ENCODE measurements at regions not wholly inside any gene's neighbourhood (a gene's known extent, or its start where the extent isn't known, plus 50 kb on each side); places are given as distances from the start of the nearest gene placed in this dataset.
A peak's percentile ranks its signal among the peaks of the same experiment; 100 is the strongest.
"Not testable (repeated sequence)": the region's sequence is repeated elsewhere in the genome, so short reads cannot be mapped to it uniquely, and the experiment has no call there.

GRCh38 chr4:87901422-87901992 is 68.7 kb downstream of the MEPE start:
- peak; percentile 79 for DNase-seq

- DNase-seq, result no peak
Measured at GRCh38 chr4:87904639-87905160, 70.8 kb upstream of the SPP1 start.

DNA sequence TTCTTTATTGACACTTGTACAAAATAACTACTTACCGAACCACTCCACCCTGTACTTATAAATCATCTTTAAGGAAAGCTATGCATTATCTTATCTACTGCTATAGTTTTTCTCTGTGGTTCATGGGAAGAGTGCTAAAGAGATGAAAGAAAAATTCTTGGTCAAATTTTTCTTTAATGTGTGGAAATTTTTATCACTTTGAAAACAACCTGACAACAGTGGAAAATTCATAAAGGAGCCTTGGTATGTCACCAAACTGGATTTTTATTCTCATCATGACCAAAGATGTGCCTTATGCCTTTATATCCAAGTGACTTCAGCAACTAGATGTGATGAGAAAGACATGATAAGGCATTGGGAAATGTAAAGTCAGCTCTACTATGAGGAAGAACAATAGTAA is 67.2 kb upstream of the SPP1 start:
- no peak for DNase-seq

DNA sequence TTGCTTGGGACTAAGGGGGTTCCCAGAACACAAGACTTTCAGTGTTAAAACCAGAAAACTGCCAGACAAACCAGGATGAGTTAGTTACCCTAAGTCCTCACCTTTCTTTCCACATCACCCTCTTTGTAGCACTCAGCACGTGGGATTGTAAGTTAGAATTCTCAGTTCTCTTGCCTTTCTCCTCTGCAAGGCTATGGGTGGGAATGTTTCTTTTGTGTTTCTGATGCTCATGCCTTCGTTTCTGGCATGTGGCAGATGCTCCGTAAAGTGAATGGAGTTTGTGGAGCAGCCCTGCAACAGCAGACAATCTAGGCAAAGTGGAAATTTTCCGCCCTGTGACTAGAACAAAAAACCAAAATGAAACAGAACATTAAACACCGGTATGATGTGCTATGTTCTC is 64.7 kb upstream of the SPP1 start:
- no peak for DNase-seq

DNA sequence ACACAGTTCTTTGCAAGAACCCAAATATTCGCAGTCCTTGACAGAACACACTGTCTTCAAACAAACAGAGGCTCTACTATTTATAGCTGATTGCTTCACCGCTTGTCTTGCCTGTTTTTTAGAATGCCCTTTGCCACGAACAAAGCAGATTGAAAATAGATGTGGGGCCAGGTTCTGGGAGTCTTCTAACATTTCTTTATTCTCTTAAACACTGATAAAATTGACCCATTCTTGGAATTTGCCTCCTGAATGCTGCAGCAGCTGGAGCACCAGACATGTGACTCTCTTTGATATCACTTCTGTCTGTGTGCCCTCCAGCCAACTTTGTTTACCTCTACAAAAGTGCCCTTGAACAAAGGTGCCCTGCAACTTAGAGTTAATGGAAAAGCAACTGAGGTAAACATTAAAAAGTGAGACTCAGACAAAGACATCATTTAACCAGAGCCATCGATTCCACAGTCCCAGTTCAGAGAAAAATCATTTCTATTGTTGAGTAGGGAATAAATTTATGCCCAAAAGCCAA is 64.2 kb upstream of the SPP1 start:
- DNase-seq, result no peak

- no peak for DNase-seq
Measured at GRCh38 chr4:87912164-87913004, 63.1 kb upstream of the SPP1 start.

DNA sequence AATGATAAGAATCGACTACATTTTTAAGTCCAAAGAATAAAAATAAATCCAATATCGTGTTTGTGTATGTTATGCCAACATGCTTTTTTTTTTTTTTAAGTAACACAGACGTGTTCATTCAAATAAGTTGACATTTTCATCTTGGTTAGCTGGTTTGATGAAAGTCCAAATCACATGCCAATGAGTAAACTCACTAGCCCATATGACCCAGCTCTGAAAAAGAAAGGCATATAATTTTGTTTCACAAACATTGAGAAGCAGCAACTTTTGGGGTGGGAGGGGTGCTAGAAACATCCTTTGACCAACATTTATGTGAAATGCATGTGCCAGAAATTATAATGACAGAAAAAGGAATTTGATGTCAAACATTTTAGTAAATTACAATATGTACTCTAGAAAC is 61.6 kb upstream of the SPP1 start:
- DNase-seq, result no peak

DNA sequence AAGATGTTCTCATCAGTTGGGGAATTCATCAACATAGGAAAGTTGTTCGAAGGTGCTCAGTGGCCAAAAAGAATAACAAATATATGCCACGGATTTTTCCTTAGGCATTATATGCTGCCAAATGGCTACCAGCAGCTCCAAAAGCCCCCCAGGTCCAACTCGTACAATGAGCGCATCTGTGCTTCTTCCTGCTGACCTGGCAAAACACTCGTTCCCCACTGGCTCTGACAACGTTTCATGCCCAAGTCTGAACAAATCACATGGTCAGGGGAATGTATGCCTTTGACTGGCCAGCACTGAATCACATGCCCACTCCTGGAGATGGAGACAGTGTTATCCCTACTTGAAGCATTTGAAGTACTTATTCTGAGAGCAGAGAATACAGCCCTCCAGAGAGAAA is 59.9 kb upstream of the SPP1 start:
- DNase-seq, result no peak

- DNase-seq, result no peak
Measured at GRCh38 chr4:87916626-87917025, 58.9 kb upstream of the SPP1 start.

- not testable (repeated sequence) for DNase-seq
Measured at GRCh38 chr4:87917911-87918310, 57.6 kb upstream of the SPP1 start.

GRCh38 chr4:87918314-87919058 is 57.0 kb upstream of the SPP1 start:
- no peak for DNase-seq

GRCh38 chr4:87919304-87919703 is 56.2 kb upstream of the SPP1 start:
- DNase-seq, result not testable (repeated sequence)

DNA sequence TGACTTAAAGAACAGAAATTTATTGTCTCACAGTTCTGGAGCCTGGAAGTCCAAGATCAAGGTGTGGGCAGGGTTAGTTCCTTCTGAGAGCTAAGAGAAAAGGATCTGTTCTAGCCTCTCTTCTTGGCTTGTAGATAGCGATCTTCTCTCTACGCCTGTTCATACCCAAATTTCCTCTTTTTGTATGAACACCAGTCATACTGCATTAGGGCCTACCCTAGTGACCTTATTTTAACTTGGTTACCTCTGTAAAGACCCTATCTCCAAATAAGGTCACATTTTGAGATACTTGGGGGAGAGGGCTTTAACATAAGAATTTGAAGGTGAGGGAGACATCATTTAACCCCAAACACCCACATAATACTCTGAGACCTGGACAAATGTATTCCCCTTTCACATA is 55.6 kb upstream of the SPP1 start:
- DNase-seq, result no peak

GRCh38 chr4:87920478-87920877 is 55.0 kb upstream of the SPP1 start:
- no peak for DNase-seq

DNA sequence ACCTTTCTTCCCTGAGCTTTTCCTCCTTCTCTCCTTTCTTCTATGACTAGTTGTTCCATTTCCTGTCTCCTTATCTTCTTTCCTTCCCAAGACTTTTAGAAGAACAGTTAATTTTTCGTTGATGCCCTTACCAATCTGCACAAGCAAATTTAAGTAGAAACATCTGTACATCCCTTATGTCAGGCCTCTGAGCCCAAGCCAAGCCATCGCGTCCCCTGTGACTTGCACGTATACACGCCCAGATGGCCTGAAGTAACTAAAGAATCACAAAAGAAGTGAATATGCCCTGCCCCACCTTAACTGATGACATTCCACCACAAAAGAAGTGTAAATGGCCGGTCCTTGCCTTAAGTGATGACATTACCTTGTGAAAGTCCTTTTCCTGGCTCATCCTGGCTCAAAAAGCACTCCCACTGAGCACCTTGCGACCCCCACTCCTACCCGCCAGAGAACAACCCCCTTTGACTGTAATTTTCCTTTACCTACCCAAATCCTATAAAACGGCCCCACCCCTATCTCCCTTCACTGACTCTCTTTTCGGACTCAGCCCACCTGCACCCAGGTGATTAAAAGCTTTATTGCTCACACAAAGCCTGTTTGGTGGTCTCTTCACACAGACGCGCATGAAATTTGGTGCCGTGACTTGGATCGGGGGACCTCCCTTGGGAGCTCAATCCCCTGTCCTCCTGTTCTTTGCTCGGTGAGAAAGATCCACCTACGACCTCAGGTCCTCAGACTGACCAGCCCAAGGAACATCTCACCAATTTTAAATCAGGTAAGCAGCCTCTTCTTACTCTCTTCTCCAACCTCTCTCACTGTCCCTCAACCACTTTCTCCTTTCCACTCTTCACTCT is 53.7 kb upstream of the SPP1 start:
- DNase-seq, result not testable (repeated sequence)

GRCh38 chr4:87924146-87924545 is 51.4 kb upstream of the SPP1 start:
- DNase-seq, result not testable (repeated sequence)

Measured in NCI-H1694 treated with DMSO at 0.1 percent for 48 hours (cell line).